ENCODE measurements at regions not wholly inside any gene's neighbourhood (a gene's known extent, or its start where the extent isn't known, plus 50 kb on each side); places are given as distances from the start of the nearest gene placed in this dataset.
A peak's percentile ranks its signal among the peaks of the same experiment; 100 is the strongest.

GRCh38 chr2:8569332-8569930, 112.4 kb upstream of the ID2 start:
- DNase-seq: peak; percentile 15
- H3K4ac ChIP-seq (ENCODE audit: low read depth, low read length): no peak overlapping the region
- no peak overlapping the region for H2BK5ac ChIP-seq (ENCODE audit: insufficient read length, low read length)
- H3K18ac ChIP-seq (ENCODE audit: insufficient read length, low read depth, low read length): no peak overlapping the region
- WGBS (ENCODE audit: extremely low coverage, insufficient read length, low lambda C conversion rate): no CpG with 5 or more reads among the region's 11 CpGs
- no peak overlapping the region for H4K91ac ChIP-seq (ENCODE audit: insufficient read length, low read depth, low read length)
- no peaks in the 10 kb centered on the region for H3K9me3 ChIP-seq (ENCODE audit: control insufficient read depth, low read depth, low read length)
- no peaks in the 10 kb centered on the region for H3K79me1 ChIP-seq (ENCODE audit: insufficient read depth, low read depth, low read length, poor library complexity, severe bottlenecking)
- Mint-ChIP-seq H3K27me3 (ENCODE audit: low read depth) (no peaks in the 10 kb centered on the region), H3K27ac (no peak overlapping the region; a peak in 1 of 7 replicates), H3K9me3 (no peaks in the 10 kb centered on the region), H3K36me3 (ENCODE audit: insufficient read depth in 1 of 3, low read depth in 3 of 3) (no peaks in the 10 kb centered on the region), H3K4me1 (peaks cover 29 to 31% of the 10 kb centered on the region in 2 experiments), H3K4me3 (no peak overlapping the region)
- H2AK5ac ChIP-seq (ENCODE audit: insufficient read length, low read length): no peak overlapping the region
- H2BK15ac ChIP-seq (ENCODE audit: low read depth, low read length): no peak overlapping the region
- no peaks in the 10 kb centered on the region for H3K23me2 ChIP-seq (ENCODE audit: insufficient read length, low read depth, low read length, poor library complexity, severe bottlenecking)
- TF ChIP-seq CTCF (conservative IDR thresholded peaks at IDR 0.05): no peak
- no peak overlapping the region for H3T11ph ChIP-seq (ENCODE audit: low read length)
- no peak overlapping the region for H2BK120ac ChIP-seq (ENCODE audit: low read depth, low read length, poor library complexity, severe bottlenecking)
- H2AFZ ChIP-seq (ENCODE audit: low read length): no peak overlapping the region
- no peak overlapping the region for H3K4me2 ChIP-seq (ENCODE audit: insufficient read depth, insufficient read length, low read length)
- H3K27me3 ChIP-seq (ENCODE audit: insufficient read depth, low read length): no peaks in the 10 kb centered on the region
- no peak overlapping the region for H3K23ac ChIP-seq (ENCODE audit: insufficient read length, low read depth, low read length)
- no peaks in the 10 kb centered on the region for H3K79me2 ChIP-seq (ENCODE audit: insufficient read depth, low read length)
- no peak overlapping the region for H3K9ac ChIP-seq (ENCODE audit: extremely low read depth, insufficient read length, low read length)
- H4K20me1 ChIP-seq (ENCODE audit: control insufficient read depth, insufficient read depth, insufficient read length): no peaks in the 10 kb centered on the region
- no peak overlapping the region for H4K8ac ChIP-seq (replicated peaks; ENCODE audit: insufficient read length, low read depth, low read length)
- no peak overlapping the region for H3K27ac ChIP-seq (ENCODE audit: insufficient read length, low read depth, low read length)
- 0 out of 2 replicates have a peak, but pooled peaks cover 2% of the 10 kb centered on the region for H3K4me1 ChIP-seq (ENCODE audit: insufficient read depth, low read length)
- H3K56ac ChIP-seq (ENCODE audit: insufficient read length, low read depth, low read length): no peak overlapping the region
- H4K5ac ChIP-seq (ENCODE audit: insufficient read length, low read depth, low read length): no peak overlapping the region
- no peak overlapping the region for H2BK12ac ChIP-seq (ENCODE audit: insufficient read length, low read depth, low read length)
- no peak overlapping the region for H2BK20ac ChIP-seq (ENCODE audit: low read depth, low read length, poor library complexity, severe bottlenecking)
- no peak overlapping the region; the same call in 1 of the 2 replicates for H3K14ac ChIP-seq (ENCODE audit: insufficient read depth, low read length)

All from H9 (cell line).